Epithelial cell of proximal tubule (primary cell): ENCODE measurements at regions not wholly inside any gene's neighbourhood (a gene's known extent, or its start where the extent isn't known, plus 50 kb on each side); places are given as distances from the start of the nearest gene placed in this dataset.
"Not testable (repeated sequence)": the region's sequence is repeated elsewhere in the genome, so short reads cannot be mapped to it uniquely, and the experiment has no call there.

Experiments used
- DNase-seq: peaks from one replicate; pipeline ENCODE4 v3.0.0-alpha.2; 2011; ENCODE audit warnings: low read depth
- H3K4me3 ChIP-seq: 2 replicates; pipeline ENCODE4 v1.5.1; 2011; ENCODE audit warnings: low read depth, mild to moderate bottlenecking, low read length
- TF ChIP-seq, protein P1 (sequence below): conservative IDR thresholded peaks from 2 replicates; pipeline ENCODE4 v1.5.1; 2012; ENCODE audit warnings: low read depth, mild to moderate bottlenecking, low read length

DNA sequence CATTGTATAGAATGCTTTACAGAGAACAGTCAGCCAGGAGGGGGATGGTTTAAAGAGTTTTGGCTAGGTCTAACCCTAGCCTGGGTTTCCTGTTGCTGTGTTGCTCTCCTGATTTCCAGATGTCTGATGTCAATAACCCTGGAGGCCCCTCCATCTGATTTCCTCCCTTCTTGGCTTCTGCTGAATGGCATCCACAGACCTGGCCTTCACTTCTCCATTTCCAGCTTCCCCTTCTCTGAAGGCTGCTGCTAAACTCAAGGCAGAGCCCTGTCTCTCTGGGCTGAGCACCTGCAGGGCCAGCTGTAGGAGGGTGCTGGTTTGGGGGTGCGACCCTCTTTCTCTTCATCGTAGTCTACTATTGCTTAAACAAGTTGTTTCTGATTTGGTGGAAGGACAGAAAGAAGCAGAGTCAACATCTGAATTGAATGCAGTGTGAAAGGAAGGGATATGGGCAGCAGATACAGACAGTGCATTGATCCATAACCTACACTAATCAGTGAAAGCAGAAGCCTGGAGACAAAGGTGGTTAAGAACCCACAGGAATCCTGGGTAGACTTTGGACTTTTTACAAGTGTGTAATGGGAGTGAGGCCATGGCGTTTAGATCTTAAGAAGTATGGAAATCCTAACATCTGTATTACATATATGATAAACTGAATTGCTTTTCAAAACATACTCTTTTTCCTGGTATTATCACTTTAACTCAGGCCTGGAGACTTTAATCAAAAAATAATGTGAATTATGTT lies 153.6 kb downstream of the HRH4 start:
- H3K4me3 ChIP-seq = no peak overlapping the region
- TF ChIP-seq, protein P1, sequence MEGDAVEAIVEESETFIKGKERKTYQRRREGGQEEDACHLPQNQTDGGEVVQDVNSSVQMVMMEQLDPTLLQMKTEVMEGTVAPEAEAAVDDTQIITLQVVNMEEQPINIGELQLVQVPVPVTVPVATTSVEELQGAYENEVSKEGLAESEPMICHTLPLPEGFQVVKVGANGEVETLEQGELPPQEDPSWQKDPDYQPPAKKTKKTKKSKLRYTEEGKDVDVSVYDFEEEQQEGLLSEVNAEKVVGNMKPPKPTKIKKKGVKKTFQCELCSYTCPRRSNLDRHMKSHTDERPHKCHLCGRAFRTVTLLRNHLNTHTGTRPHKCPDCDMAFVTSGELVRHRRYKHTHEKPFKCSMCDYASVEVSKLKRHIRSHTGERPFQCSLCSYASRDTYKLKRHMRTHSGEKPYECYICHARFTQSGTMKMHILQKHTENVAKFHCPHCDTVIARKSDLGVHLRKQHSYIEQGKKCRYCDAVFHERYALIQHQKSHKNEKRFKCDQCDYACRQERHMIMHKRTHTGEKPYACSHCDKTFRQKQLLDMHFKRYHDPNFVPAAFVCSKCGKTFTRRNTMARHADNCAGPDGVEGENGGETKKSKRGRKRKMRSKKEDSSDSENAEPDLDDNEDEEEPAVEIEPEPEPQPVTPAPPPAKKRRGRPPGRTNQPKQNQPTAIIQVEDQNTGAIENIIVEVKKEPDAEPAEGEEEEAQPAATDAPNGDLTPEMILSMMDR = no peak
- no peak for DNase-seq

GRCh38 chr18:24616653-24617052 lies 156.2 kb downstream of the HRH4 start:
- DNase-seq = no peak
- H3K4me3 ChIP-seq = no peak overlapping the region
- TF ChIP-seq, protein P1 = no peak

GRCh38 chr18:24624421-24624820 lies 164.0 kb downstream of the HRH4 start:
- not testable (repeated sequence) for DNase-seq, H3K4me3 ChIP-seq

- DNase-seq = no peak
- TF ChIP-seq, protein P1 = no peak
These were observed 167.3 kb downstream of the HRH4 start for GRCh38 chr18:24627644-24628315.

GRCh38 chr18:24628326-24628725 lies 167.9 kb downstream of the HRH4 start:
- TF ChIP-seq, protein P1 = no peak
- H3K4me3 ChIP-seq = no peak overlapping the region
- no peak for DNase-seq

More at GRCh38 chr18:24627644-24628315, 167.3 kb downstream of the HRH4 start:
- H3K4me3 ChIP-seq = no peak overlapping the region

DNA sequence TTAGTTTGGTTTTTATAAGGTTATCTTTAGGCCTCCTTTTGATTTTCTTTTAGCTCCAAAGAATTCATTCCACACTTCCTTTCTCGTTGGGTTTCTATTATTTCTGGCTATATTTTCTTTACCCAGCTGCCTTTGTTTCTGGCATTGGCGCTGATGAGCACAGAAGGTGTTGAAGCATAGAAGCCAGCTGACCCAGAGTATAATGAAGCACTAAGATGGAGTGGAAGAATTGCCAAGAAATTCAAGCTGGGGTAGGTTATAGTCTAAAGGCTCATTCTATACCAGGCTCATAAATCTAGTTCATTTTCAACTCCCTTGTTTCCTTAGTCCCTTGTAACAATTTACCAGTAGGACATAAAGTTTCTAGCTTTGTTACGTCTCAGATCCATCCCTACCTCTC lies 169.5 kb downstream of the HRH4 start:
- H3K4me3 ChIP-seq = no peak overlapping the region
- TF ChIP-seq, protein P1 = no peak
- no peak for DNase-seq

DNA sequence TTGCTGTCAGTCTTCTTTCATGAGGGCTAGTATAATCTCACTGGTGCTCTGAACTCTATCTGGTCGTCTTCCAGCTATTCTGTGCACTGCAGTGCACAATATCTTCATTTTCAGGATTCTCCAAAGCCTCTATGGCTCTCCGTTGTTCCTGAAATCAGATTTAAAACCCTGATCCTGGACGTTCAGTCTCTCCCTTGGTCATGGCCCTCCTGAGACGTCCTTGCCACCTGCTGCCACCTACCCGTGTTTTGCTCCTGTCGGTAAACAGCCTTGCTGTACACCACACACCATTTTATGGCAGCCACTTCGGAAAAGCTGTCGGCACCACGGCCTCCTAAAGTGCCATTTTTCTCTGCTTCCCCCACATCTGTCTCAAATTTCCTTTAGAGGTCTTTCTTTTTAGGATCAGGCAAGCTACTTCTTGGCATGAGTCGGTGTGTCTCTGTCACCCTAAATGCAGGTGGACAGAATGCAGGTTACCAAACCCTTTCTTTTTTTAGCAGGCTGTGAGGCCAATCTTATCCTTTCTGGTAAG lies 170.0 kb downstream of the HRH4 start:
- TF ChIP-seq, protein P1 = no peak
- DNase-seq = no peak
- H3K4me3 ChIP-seq = no peak overlapping the region
